ENCODE measurements at regions not wholly inside any gene's neighbourhood (a gene's known extent, or its start where the extent isn't known, plus 50 kb on each side); places are given as distances from the start of the nearest gene placed in this dataset.

GRCh38 chr6:14361297-14361696 is 243.7 kb downstream of the CD83 start:
- ChIA-PET POLR2A (ENCODE audit: partially characterized antibody) (no interaction called here), CTCF (ENCODE audit: partially characterized antibody) (no interaction called here)
- H3K9me3 ChIP-seq (ENCODE audit: control insufficient read depth in 1 of 2, low read length in 2 of 2): no peaks in the 10 kb centered on the region
- no peaks in the 10 kb centered on the region for H3K36me3 Mint-ChIP-seq
- intact Hi-C loops (cut with micrococcal nuclease): no loop called here
- peaks cover 0 to 2% (median 0%) of the 10 kb centered on the region in 8 donors for H3K9me3 Mint-ChIP-seq
- H3K4me3 Mint-ChIP-seq: no peak overlapping the region
- H3K27ac ChIP-seq (ENCODE audit: low read depth, low read length): no peak overlapping the region
- no peaks in the 10 kb centered on the region for H3K4me1 ChIP-seq (ENCODE audit: insufficient read depth, low read length)
- no peak for DNase-seq
- H3K27me3 ChIP-seq (ENCODE audit: insufficient read depth, low read length): no peaks in the 10 kb centered on the region
- no peaks in the 10 kb centered on the region for H3K4me1 Mint-ChIP-seq
- H3K27me3 Mint-ChIP-seq: peaks cover 1 to 2% of the 10 kb centered on the region in 2 donors
- H3K36me3 ChIP-seq (ENCODE audit: insufficient read depth, low read length): no peaks in the 10 kb centered on the region
- H3K27ac Mint-ChIP-seq: no peak overlapping the region
- H3K4me3 ChIP-seq (ENCODE audit: low read length in 2 of 2): no peak overlapping the region

GRCh38 chr6:14361956-14362587 is 244.5 kb downstream of the CD83 start:
- H3K9me3 ChIP-seq (ENCODE audit: control insufficient read depth in 1 of 2, low read length in 2 of 2): no peaks in the 10 kb centered on the region
- no peaks in the 10 kb centered on the region for H3K36me3 ChIP-seq (ENCODE audit: insufficient read depth, low read length)
- no peaks in the 10 kb centered on the region for H3K36me3 Mint-ChIP-seq
- no peak overlapping the region for H3K4me3 Mint-ChIP-seq
- peaks cover 1 to 2% of the 10 kb centered on the region in 2 donors for H3K27me3 Mint-ChIP-seq
- no peaks in the 10 kb centered on the region for H3K4me1 ChIP-seq (ENCODE audit: insufficient read depth, low read length)
- DNase-seq: no peak
- ChIA-PET CTCF (ENCODE audit: partially characterized antibody) (no interaction called here), POLR2A (ENCODE audit: partially characterized antibody) (no interaction called here)
- no peaks in the 10 kb centered on the region for H3K27me3 ChIP-seq (ENCODE audit: insufficient read depth, low read length)
- no peak overlapping the region for H3K27ac ChIP-seq (ENCODE audit: low read depth, low read length)
- no peaks in the 10 kb centered on the region for H3K4me1 Mint-ChIP-seq
- no peak overlapping the region for H3K27ac Mint-ChIP-seq
- intact Hi-C loops (cut with micrococcal nuclease): no loop called here
- H3K9me3 Mint-ChIP-seq: peaks cover 0 to 1% (median 0%) of the 10 kb centered on the region in 8 donors
- no peak overlapping the region for H3K4me3 ChIP-seq (ENCODE audit: low read length in 2 of 2)

- Mint-ChIP-seq H3K36me3 (no peaks in the 10 kb centered on the region), H3K4me1 (no peaks in the 10 kb centered on the region), H3K27ac (no peak overlapping the region), H3K27me3 (peaks cover 0 to 1% of the 10 kb centered on the region in 2 donors), H3K9me3 (no peaks in the 10 kb centered on the region), H3K4me3 (no peak overlapping the region)
- intact Hi-C loops (cut with micrococcal nuclease): no loop called here
- Histone ChIP-seq H3K4me1 (ENCODE audit: insufficient read depth, low read length) (no peaks in the 10 kb centered on the region), H3K36me3 (ENCODE audit: insufficient read depth, low read length) (no peaks in the 10 kb centered on the region), H3K9me3 (ENCODE audit: control insufficient read depth in 1 of 2, low read length in 2 of 2) (no peaks in the 10 kb centered on the region), H3K27me3 (ENCODE audit: insufficient read depth, low read length) (no peaks in the 10 kb centered on the region), H3K27ac (ENCODE audit: low read depth, low read length) (no peak overlapping the region), H3K4me3 (ENCODE audit: low read length in 2 of 2) (no peak overlapping the region)
- ChIA-PET CTCF (ENCODE audit: partially characterized antibody) (no interaction called here), POLR2A (ENCODE audit: partially characterized antibody) (no interaction called here)
- DNase-seq: no peak
These were observed 246.8 kb downstream of the CD83 start for GRCh38 chr6:14364370-14364769.

- H3K9me3 ChIP-seq (ENCODE audit: control insufficient read depth in 1 of 2, low read length in 2 of 2): no peaks in the 10 kb centered on the region
- POLR2A ChIA-PET (ENCODE audit: partially characterized antibody): no interaction called here
- Mint-ChIP-seq H3K27ac (no peak overlapping the region), H3K27me3 (peaks cover 0 to 1% of the 10 kb centered on the region in 2 donors), H3K4me3 (no peak overlapping the region), H3K36me3 (no peaks in the 10 kb centered on the region), H3K4me1 (no peaks in the 10 kb centered on the region), H3K9me3 (no peaks in the 10 kb centered on the region)
- DNase-seq: no peak
- H3K27me3 ChIP-seq (ENCODE audit: insufficient read depth, low read length): no peaks in the 10 kb centered on the region
- H3K4me3 ChIP-seq (ENCODE audit: low read length in 2 of 2): no peak overlapping the region
- H3K4me1 ChIP-seq (ENCODE audit: insufficient read depth, low read length): no peaks in the 10 kb centered on the region
- H3K36me3 ChIP-seq (ENCODE audit: insufficient read depth, low read length): no peaks in the 10 kb centered on the region
- CTCF ChIA-PET (ENCODE audit: partially characterized antibody): no interaction called here
- intact Hi-C loops (cut with micrococcal nuclease): no loop called here
- H3K27ac ChIP-seq (ENCODE audit: low read depth, low read length): no peak overlapping the region
These were observed 247.8 kb downstream of the CD83 start for GRCh38 chr6:14365393-14365792.

GRCh38 chr6:14366315-14366714 is 248.7 kb downstream of the CD83 start:
- H3K27me3 ChIP-seq (ENCODE audit: insufficient read depth, low read length): no peaks in the 10 kb centered on the region
- DNase-seq: no peak
- Mint-ChIP-seq H3K9me3 (no peaks in the 10 kb centered on the region), H3K27me3 (peaks cover 0 to 1% of the 10 kb centered on the region in 2 donors), H3K4me3 (no peak overlapping the region), H3K36me3 (no peaks in the 10 kb centered on the region), H3K4me1 (peaks cover 1 to 2% (median 2%) of the 10 kb centered on the region in 4 donors), H3K27ac (no peak overlapping the region)
- H3K27ac ChIP-seq (ENCODE audit: low read depth, low read length): no peak overlapping the region
- no peaks in the 10 kb centered on the region for H3K9me3 ChIP-seq (ENCODE audit: control insufficient read depth in 1 of 2, low read length in 2 of 2)
- H3K36me3 ChIP-seq (ENCODE audit: insufficient read depth, low read length): no peaks in the 10 kb centered on the region
- CTCF ChIA-PET (ENCODE audit: partially characterized antibody): no interaction called here
- POLR2A ChIA-PET (ENCODE audit: partially characterized antibody): no interaction called here
- intact Hi-C loops (cut with micrococcal nuclease): no loop called here
- H3K4me3 ChIP-seq (ENCODE audit: low read length in 2 of 2): no peak overlapping the region
- H3K4me1 ChIP-seq (ENCODE audit: insufficient read depth, low read length): no peaks in the 10 kb centered on the region

- CTCF ChIA-PET (ENCODE audit: partially characterized antibody): no interaction called here
These were observed 249.3 kb downstream of the CD83 start for GRCh38 chr6:14366872-14367271.

GRCh38 chr6:14367296-14367695 is 249.7 kb downstream of the CD83 start:
- peaks cover 7 to 10% (median 9%) of the 10 kb centered on the region in 4 donors for H3K4me1 Mint-ChIP-seq
- intact Hi-C loops (cut with micrococcal nuclease): no loop called here
- CTCF ChIA-PET (ENCODE audit: partially characterized antibody): no interaction called here
- no peaks in the 10 kb centered on the region for H3K9me3 ChIP-seq (ENCODE audit: control insufficient read depth in 1 of 2, low read length in 2 of 2)
- H3K27me3 ChIP-seq (ENCODE audit: insufficient read depth, low read length): no peaks in the 10 kb centered on the region
- no peak overlapping the region for H3K27ac ChIP-seq (ENCODE audit: low read depth, low read length)
- no peaks in the 10 kb centered on the region for H3K36me3 ChIP-seq (ENCODE audit: insufficient read depth, low read length)
- H3K36me3 Mint-ChIP-seq: no peaks in the 10 kb centered on the region
- peaks cover 3% of the 10 kb centered on the region for H3K4me1 ChIP-seq (ENCODE audit: insufficient read depth, low read length)
- H3K4me3 ChIP-seq (ENCODE audit: low read length in 2 of 2): no peak overlapping the region
- H3K4me3 Mint-ChIP-seq: no peak overlapping the region
- H3K9me3 Mint-ChIP-seq: no peaks in the 10 kb centered on the region
- no peak for DNase-seq
- POLR2A ChIA-PET (ENCODE audit: partially characterized antibody): no interaction called here
- H3K27ac Mint-ChIP-seq: no peak overlapping the region
- peaks cover 0 to 1% of the 10 kb centered on the region in 2 donors for H3K27me3 Mint-ChIP-seq

More at GRCh38 chr6:14366872-14367271, 249.3 kb downstream of the CD83 start:
- no peaks in the 10 kb centered on the region for H3K9me3 ChIP-seq (ENCODE audit: control insufficient read depth in 1 of 2, low read length in 2 of 2)
- Mint-ChIP-seq H3K4me3 (no peak overlapping the region), H3K36me3 (no peaks in the 10 kb centered on the region), H3K4me1 (peaks cover 5 to 7% (median 6%) of the 10 kb centered on the region in 4 donors), H3K9me3 (no peaks in the 10 kb centered on the region), H3K27me3 (peaks cover 0 to 1% of the 10 kb centered on the region in 2 donors), H3K27ac (no peak overlapping the region)
- no peaks in the 10 kb centered on the region for H3K36me3 ChIP-seq (ENCODE audit: insufficient read depth, low read length)
- POLR2A ChIA-PET (ENCODE audit: partially characterized antibody): no interaction called here
- DNase-seq: no peak
- H3K27ac ChIP-seq (ENCODE audit: low read depth, low read length): no peak overlapping the region
- no peaks in the 10 kb centered on the region for H3K27me3 ChIP-seq (ENCODE audit: insufficient read depth, low read length)
- no peak overlapping the region for H3K4me3 ChIP-seq (ENCODE audit: low read length in 2 of 2)
- intact Hi-C loops (cut with micrococcal nuclease): no loop called here
- H3K4me1 ChIP-seq (ENCODE audit: insufficient read depth, low read length): no peaks in the 10 kb centered on the region

GRCh38 chr6:14369717-14370116 is 252.1 kb downstream of the CD83 start:
- no peaks in the 10 kb centered on the region for H3K36me3 Mint-ChIP-seq
- H3K27me3 Mint-ChIP-seq: peaks cover 0 to 1% of the 10 kb centered on the region in 2 donors
- ChIA-PET CTCF (ENCODE audit: partially characterized antibody) (no interaction called here), POLR2A (ENCODE audit: partially characterized antibody) (no interaction called here)
- peaks cover 0 to 2% (median 0%) of the 10 kb centered on the region in 8 donors for H3K9me3 Mint-ChIP-seq
- Histone ChIP-seq H3K4me1 (ENCODE audit: insufficient read depth, low read length) (peaks cover 10% of the 10 kb centered on the region), H3K4me3 (ENCODE audit: low read length in 2 of 2) (no peak overlapping the region), H3K9me3 (ENCODE audit: control insufficient read depth in 1 of 2, low read length in 2 of 2) (no peaks in the 10 kb centered on the region), H3K27ac (ENCODE audit: low read depth, low read length) (no peak overlapping the region), H3K27me3 (ENCODE audit: insufficient read depth, low read length) (no peaks in the 10 kb centered on the region), H3K36me3 (ENCODE audit: insufficient read depth, low read length) (no peaks in the 10 kb centered on the region)
- H3K4me3 Mint-ChIP-seq: no peak overlapping the region
- H3K27ac Mint-ChIP-seq: no peak overlapping the region
- no peak for DNase-seq
- intact Hi-C loops (cut with micrococcal nuclease): no loop called here
- peaks cover 17 to 20% (median 18%) of the 10 kb centered on the region in 4 donors for H3K4me1 Mint-ChIP-seq
